Endodermal cell (in vitro differentiated cells): ENCODE measurements at regions not wholly inside any gene's neighbourhood (a gene's known extent, or its start where the extent isn't known, plus 50 kb on each side); places are given as distances from the start of the nearest gene placed in this dataset.
A peak's percentile ranks its signal among the peaks of the same experiment; 100 is the strongest.

Source experiments
- DNase-seq: peaks from one replicate; pipeline ENCODE4 v3.0.0-alpha.2; 2017
- H3K27ac ChIP-seq: 2 replicates; pipeline ENCODE4 v1.5.1; 2013; ENCODE audit warnings: mild to moderate bottlenecking, low read depth, low read length, moderate library complexity
- H3K27me3 ChIP-seq: 2 replicates; pipeline ENCODE4 v1.6.1; 2013; ENCODE audit warnings: mild to moderate bottlenecking, low read length, moderate library complexity; ENCODE audit not compliant: insufficient read depth, control insufficient read depth, poor library complexity, severe bottlenecking
- H3K36me3 ChIP-seq: 2 replicates; pipeline ENCODE4 v1.7.0; 2013; ENCODE audit warnings: mild to moderate bottlenecking, low read length, moderate library complexity; ENCODE audit not compliant: control insufficient read depth, insufficient read depth
- H3K4me1 ChIP-seq: one replicate; pipeline ENCODE4 v1.7.0; 2013; ENCODE audit warnings: low read length; ENCODE audit not compliant: control insufficient read depth, insufficient read depth
- H3K4me3 ChIP-seq: 2 replicates; pipeline ENCODE4 v1.5.1; 2013; ENCODE audit warnings: mild to moderate bottlenecking, low read length, moderate library complexity
- H3K9ac ChIP-seq: 2 replicates; pipeline ENCODE4 v1.6.1; 2013; ENCODE audit warnings: mild to moderate bottlenecking, low read length, moderate library complexity; ENCODE audit not compliant: poor library complexity, severe bottlenecking; ENCODE audit errors: extremely low read depth
- H3K9me3 ChIP-seq: 2 replicates; pipeline ENCODE4 v1.6.1; 2013; ENCODE audit warnings: mild to moderate bottlenecking, low read length, moderate library complexity; ENCODE audit not compliant: control insufficient read depth
- H3K27ac Mint-ChIP-seq: 2 replicates; pipeline ENCODE4 v1.8.0; 2020; ENCODE audit warnings: mixed read lengths
- H3K27me3 Mint-ChIP-seq: 2 replicates; pipeline ENCODE4 v1.8.0; 2021; ENCODE audit warnings: mild to moderate bottlenecking, mixed read lengths; ENCODE audit not compliant: insufficient read depth
- H3K36me3 Mint-ChIP-seq: 2 replicates; pipeline ENCODE4 v1.8.0; 2020; ENCODE audit warnings: low read depth, mixed read lengths
- H3K4me1 Mint-ChIP-seq: 2 replicates; pipeline ENCODE4 v1.8.0; 2020; ENCODE audit warnings: mixed read lengths
- H3K4me3 Mint-ChIP-seq: 2 replicates; pipeline ENCODE4 v1.8.0; 2020; ENCODE audit warnings: mild to moderate bottlenecking, moderate library complexity, mixed read lengths
- H3K9me3 Mint-ChIP-seq: 2 replicates; pipeline ENCODE4 v1.8.0; 2020; ENCODE audit warnings: mild to moderate bottlenecking, mixed read lengths
- CTCF ChIP-seq: fragments of 200-600 bp; sonication (generic); conservative IDR thresholded peaks from 2 replicates; pipeline ENCODE4 v1.5.0; 2021; ENCODE audit warnings: antibody characterized with exemption, mild to moderate bottlenecking
- WGBS, 2 experiments: methylation state at CpG; one replicate each; pipeline versions ENCODE4 v1.1.5 to v1.1.7; 2013; ENCODE audit warnings: missing lambda C conversion rate in 2 of 2, mixed read lengths in 1 of 2; ENCODE audit not compliant: insufficient coverage in 1 of 2, insufficient read length in 1 of 2; 5-methylcytosine and 5-hydroxymethylcytosine counted together

GRCh38 chr14:22334275-22334577 is 254.8 kb downstream of the DAD1 start:
- Histone ChIP-seq H3K4me3 (no peak overlapping the region), H3K27ac (no peak overlapping the region), H3K9me3 (peaks cover 18% of the 10 kb centered on the region), H3K9ac (no peak overlapping the region), H3K36me3 (no peaks in the 10 kb centered on the region), H3K4me1 (peaks cover 5% of the 10 kb centered on the region), H3K27me3 (no peaks in the 10 kb centered on the region)
- H3K36me3 Mint-ChIP-seq: peaks cover 5% of the 10 kb centered on the region
- peak overlapping the region; percentile 92 for H3K27ac Mint-ChIP-seq
- peaks cover 17% of the 10 kb centered on the region for H3K9me3 Mint-ChIP-seq
- H3K4me1 Mint-ChIP-seq: peaks cover 37% of the 10 kb centered on the region
- H3K27me3 Mint-ChIP-seq: no peaks in the 10 kb centered on the region
- peak overlapping the region; percentile 10 for H3K4me3 Mint-ChIP-seq
- DNase-seq: no peak
- 43 to 60% methylated on average over 2 to 4 of the region's 4 CpGs for WGBS, 2 experiments
- no peak for TF ChIP-seq CTCF

GRCh38 chr14:22333422-22334274 is 255.4 kb downstream of the DAD1 start:
- no peaks in the 10 kb centered on the region for H3K36me3 ChIP-seq
- Mint-ChIP-seq H3K4me3 (peak overlapping the region; percentile 10), H3K27ac (peak overlapping the region; percentile 92), H3K4me1 (peaks cover 32% of the 10 kb centered on the region), H3K27me3 (no peaks in the 10 kb centered on the region), H3K36me3 (peaks cover 5% of the 10 kb centered on the region), H3K9me3 (peaks cover 23% of the 10 kb centered on the region)
- peak overlapping the region; percentile 1 for H3K4me3 ChIP-seq
- peak overlapping the region; percentile 84 for H3K27ac ChIP-seq
- no peak overlapping the region for H3K9ac ChIP-seq
- peak; percentile 63 for DNase-seq
- H3K4me1 ChIP-seq: peaks cover 5% of the 10 kb centered on the region
- no peaks in the 10 kb centered on the region for H3K27me3 ChIP-seq
- TF ChIP-seq CTCF: no peak
- 28 to 47% methylated on average over 4 to 6 of the region's 6 CpGs for WGBS, 2 experiments
- peaks cover 23% of the 10 kb centered on the region for H3K9me3 ChIP-seq

GRCh38 chr14:22332686-22333421 is 256.2 kb downstream of the DAD1 start:
- Mint-ChIP-seq H3K27ac (peak overlapping the region; percentile 92), H3K9me3 (peaks cover 30% of the 10 kb centered on the region), H3K4me1 (peaks cover 28% of the 10 kb centered on the region), H3K36me3 (peaks cover 5% of the 10 kb centered on the region), H3K27me3 (no peaks in the 10 kb centered on the region), H3K4me3 (no peak overlapping the region)
- Histone ChIP-seq H3K27ac (peak overlapping the region; percentile 84), H3K4me1 (peaks cover 5% of the 10 kb centered on the region), H3K4me3 (peak overlapping the region; percentile 1), H3K9me3 (peaks cover 31% of the 10 kb centered on the region), H3K36me3 (no peaks in the 10 kb centered on the region), H3K9ac (no peak overlapping the region), H3K27me3 (no peaks in the 10 kb centered on the region)
- no peak for TF ChIP-seq CTCF
- 65 to 82% methylated on average over 2 of the region's 2 CpGs for WGBS, 2 experiments
- no peak for DNase-seq
